HCT116 (cell line): ENCODE measurements at regions not wholly inside any gene's neighbourhood (a gene's known extent, or its start where the extent isn't known, plus 50 kb on each side); places are given as distances from the start of the nearest gene placed in this dataset.

Experiments used
- POLR2A ChIP-seq: IDR thresholded peaks from 2 replicates; pipeline ENCODE4 v1.7.0; 2011; ENCODE audit warnings: borderline replicate concordance; ENCODE audit not compliant: insufficient read depth, insufficient read length; ENCODE audit errors: extremely low read depth
- TF ChIP-seq, protein P1 (sequence below), 3 experiments: fragments of 200-600 bp in 1 of 3; sonication (generic) in 1 of 3; IDR thresholded peaks in 2 of 3; conservative IDR thresholded peaks in 1 of 3; 2 replicates each; pipeline ENCODE4 v1.5.1; 2012 to 2017; ENCODE audit warnings: low read depth in 2 of 3, low read length in 2 of 3, antibody characterized with exemption in 1 of 3, borderline replicate concordance in 1 of 3, control low read depth in 1 of 3, mild to moderate bottlenecking in 1 of 3, mixed read lengths in 1 of 3, mixed run types in 1 of 3, moderate library complexity in 1 of 3; ENCODE audit not compliant: insufficient read depth in 1 of 3

- TF ChIP-seq, protein P1, sequence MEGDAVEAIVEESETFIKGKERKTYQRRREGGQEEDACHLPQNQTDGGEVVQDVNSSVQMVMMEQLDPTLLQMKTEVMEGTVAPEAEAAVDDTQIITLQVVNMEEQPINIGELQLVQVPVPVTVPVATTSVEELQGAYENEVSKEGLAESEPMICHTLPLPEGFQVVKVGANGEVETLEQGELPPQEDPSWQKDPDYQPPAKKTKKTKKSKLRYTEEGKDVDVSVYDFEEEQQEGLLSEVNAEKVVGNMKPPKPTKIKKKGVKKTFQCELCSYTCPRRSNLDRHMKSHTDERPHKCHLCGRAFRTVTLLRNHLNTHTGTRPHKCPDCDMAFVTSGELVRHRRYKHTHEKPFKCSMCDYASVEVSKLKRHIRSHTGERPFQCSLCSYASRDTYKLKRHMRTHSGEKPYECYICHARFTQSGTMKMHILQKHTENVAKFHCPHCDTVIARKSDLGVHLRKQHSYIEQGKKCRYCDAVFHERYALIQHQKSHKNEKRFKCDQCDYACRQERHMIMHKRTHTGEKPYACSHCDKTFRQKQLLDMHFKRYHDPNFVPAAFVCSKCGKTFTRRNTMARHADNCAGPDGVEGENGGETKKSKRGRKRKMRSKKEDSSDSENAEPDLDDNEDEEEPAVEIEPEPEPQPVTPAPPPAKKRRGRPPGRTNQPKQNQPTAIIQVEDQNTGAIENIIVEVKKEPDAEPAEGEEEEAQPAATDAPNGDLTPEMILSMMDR (IDR thresholded peaks at IDR 0.05 in 2 of 3, conservative IDR thresholded peaks at IDR 0.05 in 1 of 3; ENCODE audit: borderline replicate concordance in 1 of 3, insufficient read depth in 1 of 3, low read depth in 2 of 3, low read length in 2 of 3), result no peak
- no peak for TF ChIP-seq POLR2A
Measured at GRCh38 chr6:145290122-145290521, 445.2 kb downstream of the EPM2A start.
